GM12892 (cell line): ENCODE measurements at regions not wholly inside any gene's neighbourhood (a gene's known extent, or its start where the extent isn't known, plus 50 kb on each side); places are given as distances from the start of the nearest gene placed in this dataset.

Experiments
- POLR2A ChIP-seq: IDR thresholded peaks from 2 replicates; pipeline ENCODE4 v1.6.1; 2011; ENCODE audit warnings: low read depth, low read length, control low read depth
- POLR2AphosphoS5 ChIP-seq: IDR thresholded peaks from 2 replicates; pipeline ENCODE4 v1.6.1; 2011; ENCODE audit warnings: low read depth, low read length, control low read depth
- TAF1 ChIP-seq: IDR thresholded peaks from 2 replicates; pipeline ENCODE4 v1.6.1; 2011; ENCODE audit warnings: low read depth, mild to moderate bottlenecking, control low read depth, low read length, borderline replicate concordance

GRCh38 chr14:45650754-45651153 is 397.8 kb upstream of the MIS18BP1 start:
- no peak for TF ChIP-seq POLR2A
- no peak for TF ChIP-seq TAF1
- no peak for TF ChIP-seq POLR2AphosphoS5
